ENCODE measurements at regions not wholly inside any gene's neighbourhood (a gene's known extent, or its start where the extent isn't known, plus 50 kb on each side); places are given as distances from the start of the nearest gene placed in this dataset.

DNA sequence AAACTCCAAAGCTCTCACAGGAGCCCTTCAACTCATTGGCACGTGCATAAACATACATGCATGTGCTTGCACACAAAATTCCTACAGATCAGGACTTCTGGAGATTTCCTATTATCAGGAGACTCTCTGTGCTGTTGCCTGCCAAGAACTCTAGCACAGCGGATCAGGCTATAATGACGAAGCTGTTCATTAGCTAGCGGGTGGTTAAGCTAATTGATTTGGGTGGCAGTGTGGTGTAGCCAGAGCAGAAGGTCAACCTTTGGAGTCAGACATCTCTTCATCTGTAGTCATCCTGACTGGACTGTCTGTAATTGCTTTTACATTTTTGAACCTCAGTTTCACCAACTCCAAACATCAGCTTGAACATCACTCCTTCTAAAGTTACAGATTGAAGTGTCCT, 69.0 kb downstream of the KIF2B start:
- no peak for DNase-seq

DNA sequence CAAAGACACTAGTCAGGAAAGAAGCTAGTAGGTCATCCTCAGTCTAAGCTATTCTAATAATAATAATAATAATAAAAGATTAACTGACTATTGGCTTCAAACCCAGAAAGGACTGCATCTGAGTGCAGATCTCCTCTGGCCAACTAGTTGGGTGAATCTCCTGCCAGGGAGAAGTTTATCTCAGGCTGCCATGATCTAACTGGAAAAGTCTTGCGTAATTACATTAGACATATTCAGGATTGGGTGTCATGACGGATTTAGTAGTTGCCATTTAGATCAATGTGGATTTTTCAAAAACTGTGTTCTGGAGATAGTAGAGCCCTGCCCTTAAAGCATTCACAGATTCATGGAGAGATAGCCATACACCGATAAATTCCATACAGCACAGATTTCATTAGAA, 69.5 kb downstream of the KIF2B start:
- DNase-seq: no peak

DNA sequence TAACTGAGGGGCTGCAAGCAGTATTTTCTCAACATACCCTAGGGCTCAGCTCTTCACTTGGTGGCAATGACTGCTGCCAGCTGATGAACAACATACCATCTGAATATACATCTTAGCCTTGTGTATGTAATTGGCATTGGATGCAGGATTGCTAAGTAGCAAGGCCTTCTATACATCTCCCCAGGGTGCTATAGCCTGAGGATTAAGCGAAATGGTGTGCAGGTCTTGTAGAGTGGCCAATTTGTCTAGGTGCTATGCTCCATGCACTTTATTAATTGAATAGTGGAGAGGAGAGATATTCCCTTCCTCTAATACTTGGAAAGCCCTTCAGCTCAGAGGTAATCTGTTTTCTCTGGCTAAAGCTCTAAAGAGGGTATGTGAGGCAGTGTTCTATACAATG, 71.9 kb downstream of the KIF2B start:
- no peak for DNase-seq

DNA sequence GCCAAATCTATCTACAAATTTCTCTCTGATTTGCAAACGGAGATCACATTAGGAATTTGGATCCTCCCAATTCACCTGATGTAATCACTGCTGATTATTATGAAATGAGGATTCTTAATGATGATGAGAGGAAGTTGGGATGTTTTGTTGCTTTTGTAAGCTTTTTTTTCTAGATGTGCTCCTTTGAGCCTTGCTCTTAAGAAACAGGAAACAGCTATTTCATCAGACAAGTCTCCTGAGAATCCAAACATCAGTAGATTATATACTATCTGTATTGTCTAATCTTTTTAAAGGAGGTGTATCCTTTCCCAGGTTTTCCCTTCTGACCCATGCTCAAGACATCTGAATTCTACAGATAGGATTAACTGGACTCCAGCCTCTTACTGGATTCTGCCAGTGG, 73.3 kb downstream of the KIF2B start:
- DNase-seq: no peak

DNA sequence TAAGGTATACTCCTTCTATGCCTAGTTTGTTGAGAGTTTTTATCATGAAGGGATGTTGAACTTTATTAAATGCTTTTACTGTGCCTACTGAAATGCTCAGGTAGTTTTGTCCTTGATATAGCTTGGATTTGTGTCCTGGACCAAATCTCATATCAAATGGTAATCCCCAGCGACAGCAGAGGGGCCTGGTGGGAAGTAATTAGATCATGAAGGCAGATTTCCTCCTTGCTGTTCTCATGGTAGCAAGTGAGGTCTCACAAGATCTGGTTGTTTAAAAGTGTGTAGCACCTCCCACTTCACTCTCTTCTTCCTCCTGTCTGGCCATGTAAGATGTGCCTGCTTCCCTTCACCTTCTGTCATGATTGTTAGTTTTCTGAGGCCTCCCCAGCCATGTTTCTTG, 78.2 kb downstream of the KIF2B start:
- DNase-seq: no peak

DNA sequence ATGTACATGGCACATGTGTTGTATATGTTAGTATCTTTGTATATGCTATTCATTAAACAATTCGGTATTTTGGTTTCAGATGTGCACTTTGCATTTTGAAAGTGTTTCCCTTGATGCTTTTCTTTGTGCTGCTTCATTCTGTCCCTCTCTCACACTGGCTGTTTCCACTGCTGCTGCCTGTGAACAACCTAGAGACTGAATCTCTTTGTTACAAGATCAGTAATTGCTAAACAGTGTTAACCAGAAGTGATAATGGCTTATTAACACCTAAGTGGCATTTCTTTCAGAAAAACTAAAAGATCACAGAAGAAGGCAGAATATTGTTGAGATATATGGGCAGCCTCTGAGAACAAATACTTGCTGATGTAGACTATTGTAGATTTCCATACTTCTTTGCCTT, 84.7 kb downstream of the KIF2B start:
- no peak for DNase-seq

DNA sequence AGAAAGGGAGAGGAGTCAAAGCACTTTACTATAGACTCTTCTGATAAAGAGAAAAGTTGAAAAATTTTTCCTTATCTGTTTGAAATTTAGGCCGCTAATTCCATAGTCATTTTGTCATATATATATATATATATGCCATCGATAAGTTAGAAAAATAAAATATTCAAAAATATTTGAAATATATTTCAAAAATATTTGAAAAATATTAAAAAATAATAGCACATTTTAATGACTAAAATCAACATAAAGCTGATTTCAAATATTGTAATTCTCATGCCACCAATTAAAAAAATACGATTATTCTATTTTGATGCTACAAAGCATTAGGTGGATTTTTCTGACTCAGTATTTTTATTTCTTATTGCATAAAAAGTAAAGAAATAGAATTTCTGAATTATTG, 87.1 kb downstream of the KIF2B start:
- no peak for DNase-seq

DNA sequence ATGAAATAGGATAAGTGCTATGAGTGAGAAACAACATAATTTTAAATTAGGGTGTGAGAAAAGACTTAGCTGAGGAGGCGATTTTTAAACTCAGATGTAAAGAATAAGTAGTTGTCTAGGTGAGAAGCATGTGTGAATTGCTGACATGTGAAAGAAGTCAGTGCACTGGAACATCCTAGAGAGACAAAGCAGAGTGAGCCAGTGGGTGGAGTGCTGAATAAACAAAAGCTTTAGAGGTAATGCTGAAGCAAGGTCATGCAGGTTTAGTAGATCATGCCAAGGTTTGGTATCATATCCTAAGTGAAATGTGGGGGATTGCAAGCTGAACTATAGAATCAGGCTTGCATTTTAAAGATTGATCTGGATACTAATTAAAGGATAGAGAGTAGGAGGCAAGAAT, 89.4 kb downstream of the KIF2B start:
- DNase-seq: no peak

DNA sequence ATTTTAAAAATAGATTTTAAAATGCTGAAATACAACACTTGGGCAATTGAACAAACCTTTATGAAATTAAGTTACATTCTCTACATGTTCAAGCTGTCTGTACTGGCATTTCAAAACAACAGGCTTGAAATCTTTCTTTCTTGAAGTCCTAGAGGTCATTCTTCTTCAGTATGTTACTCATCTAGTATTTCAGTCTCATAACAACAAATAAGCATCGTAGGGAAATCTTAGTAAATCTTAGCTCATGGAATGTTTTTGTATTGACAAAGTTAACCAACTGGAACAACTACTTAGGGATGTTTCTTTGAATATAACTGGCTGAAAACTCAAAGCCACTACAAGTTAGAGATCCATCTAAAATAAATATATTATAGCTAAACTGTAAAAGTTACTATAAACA, 96.6 kb downstream of the KIF2B start:
- no peak for DNase-seq

DNA sequence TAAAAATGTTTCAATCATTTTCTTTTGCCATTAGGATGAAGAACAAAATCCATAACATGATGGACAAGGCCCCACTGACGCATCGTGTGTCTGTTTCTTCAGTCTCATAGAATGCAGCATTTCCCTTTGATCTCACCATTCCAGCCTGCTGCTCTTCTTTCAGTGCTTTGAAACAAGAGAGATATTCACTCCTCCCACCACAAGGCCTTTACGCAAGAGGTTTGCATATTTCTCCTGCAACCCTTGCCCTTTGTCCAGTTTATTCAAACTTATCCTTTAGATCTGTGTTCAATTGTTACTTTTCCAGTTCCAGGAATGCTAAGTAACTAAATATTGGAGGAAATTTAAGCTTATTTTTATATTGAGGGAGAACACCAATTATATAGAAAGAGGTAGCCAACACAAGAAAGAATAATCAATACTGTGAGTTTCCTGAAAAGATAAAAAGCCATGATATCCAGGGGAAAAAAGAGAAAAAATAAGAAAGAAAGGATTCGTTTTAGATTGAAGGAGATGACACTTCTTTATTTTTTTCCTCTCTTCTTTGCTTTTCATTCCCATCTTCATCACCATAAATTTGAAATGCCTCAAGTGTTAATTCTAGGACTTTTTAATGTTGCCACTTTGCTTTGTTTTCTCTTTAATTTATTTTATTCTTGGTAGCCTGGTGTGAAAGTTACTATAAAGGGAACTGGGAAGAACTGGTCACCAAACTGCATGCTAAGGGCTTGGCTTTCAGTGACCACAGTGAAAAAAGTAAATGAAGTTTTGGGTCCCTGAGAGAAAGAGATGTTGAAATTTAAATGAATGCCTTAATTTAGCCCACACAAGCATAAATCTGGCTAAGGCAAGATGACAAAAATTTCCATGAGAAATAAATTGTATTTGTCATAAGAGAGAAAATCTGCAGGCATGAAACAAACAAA, 102.1 kb downstream of the KIF2B start:
- no peak for DNase-seq

DNA sequence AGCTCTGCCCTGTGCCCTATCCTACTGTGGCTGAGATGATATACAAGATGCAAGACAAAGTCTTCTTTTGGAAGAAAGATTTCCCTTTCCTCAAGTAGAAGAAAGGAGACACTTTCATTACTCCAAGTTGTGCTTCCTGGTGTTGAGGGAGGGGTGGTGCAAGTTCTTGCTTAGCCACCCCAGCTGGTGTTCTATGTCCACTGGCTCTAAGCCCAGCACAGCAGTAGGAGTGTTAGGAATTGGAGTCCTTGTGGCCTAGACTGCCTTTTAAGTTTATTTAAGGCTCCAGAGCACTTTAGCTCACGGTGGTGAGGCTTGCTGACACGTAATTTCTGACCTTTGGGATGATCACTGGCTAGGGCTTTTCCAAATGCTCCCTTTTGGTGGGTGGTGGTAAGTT, 109.7 kb downstream of the KIF2B start:
- no peak for DNase-seq

DNA sequence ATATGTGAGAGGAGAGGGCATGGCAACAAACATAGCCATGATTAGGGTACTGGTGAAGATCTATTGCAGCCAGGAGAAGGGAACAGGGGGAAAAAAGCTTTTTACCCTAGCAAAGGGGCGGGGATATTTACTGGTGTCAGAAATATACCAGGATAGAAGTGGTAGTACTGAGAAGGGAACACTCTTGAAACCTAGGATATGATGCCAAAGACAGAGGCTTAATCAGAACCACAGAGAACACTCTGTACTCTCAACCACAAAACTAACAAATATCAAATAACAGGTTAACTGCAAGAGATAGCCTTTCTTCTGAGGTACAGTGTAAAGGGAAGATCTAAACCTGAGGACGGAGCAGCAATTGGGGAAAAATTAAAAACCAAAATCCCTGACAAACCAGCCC, 112.2 kb downstream of the KIF2B start:
- no peak for DNase-seq

DNA sequence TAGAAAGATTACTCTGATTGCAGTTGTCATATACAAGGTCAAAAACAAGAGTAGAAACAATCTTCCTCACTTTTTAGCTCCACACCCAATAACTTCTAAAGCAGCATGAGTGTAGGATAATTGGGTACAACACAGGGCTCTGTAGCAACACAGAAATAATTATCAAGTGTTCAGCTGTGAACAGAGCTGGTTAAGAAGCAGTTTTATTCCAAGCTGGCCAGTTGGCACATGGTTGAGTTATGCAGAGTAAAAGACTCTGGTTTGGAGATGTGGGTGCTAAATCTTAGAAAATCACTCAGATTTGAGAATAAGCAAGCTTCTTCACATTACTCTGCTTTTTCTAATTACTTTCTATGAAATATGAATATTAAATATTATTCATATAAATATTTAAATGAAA, 118.5 kb downstream of the KIF2B start:
- DNase-seq: no peak

DNA sequence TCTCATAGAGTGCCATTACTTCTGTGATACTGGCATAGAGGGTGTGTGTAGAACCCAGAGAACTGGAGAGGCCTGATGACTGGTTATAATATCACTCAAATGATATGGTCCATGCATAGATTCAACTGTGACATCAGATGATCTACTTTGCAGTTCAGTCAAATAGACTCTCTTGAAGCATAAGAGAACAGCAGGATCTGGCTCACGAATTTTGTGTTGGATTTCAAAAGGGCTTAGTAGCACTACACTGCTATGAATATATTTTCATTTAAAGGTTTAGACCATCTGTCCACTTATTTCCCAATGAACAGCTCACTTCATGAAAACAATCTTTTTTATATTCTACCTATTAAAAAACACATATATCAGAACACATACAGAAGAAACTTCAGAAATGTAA, 119.7 kb downstream of the KIF2B start:
- no peak for DNase-seq

DNA sequence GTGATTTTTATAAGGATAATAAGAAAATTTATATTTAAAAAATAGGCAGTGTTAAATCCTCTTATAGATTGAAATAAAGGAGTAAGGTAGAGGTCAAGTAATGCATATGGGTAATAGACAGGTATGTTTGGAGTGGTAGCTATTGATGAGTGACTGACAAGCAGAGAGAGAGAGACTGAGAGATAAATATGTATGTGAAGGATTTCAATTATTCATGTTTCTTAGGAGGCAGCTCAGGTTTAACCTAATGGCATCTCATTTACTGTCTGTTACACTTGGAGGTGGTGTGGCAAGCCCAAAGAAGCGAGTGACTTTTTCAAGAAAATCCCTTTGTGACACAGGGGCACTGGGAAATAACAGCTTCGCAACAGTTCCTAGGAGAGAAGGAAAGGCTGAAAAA, 120.2 kb downstream of the KIF2B start:
- no peak for DNase-seq

DNA sequence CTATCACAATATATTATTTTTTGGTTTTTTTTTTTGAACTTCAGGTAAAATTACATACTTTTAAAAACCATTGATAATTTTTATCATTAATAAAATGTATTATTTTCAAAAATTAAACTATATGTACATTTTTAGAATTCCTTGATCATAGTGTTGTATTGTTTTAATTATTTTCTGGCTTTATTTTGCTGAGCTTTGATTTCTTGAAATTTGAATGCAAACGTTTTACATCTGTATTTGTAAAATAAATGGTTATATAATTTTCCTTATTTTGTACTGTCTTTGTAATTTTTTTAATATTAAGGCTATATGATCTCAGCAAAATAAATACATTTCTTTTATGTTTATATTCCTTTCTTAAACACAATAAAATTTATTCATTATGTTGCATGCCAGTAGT, 125.6 kb downstream of the KIF2B start:
- DNase-seq: no peak

DNA sequence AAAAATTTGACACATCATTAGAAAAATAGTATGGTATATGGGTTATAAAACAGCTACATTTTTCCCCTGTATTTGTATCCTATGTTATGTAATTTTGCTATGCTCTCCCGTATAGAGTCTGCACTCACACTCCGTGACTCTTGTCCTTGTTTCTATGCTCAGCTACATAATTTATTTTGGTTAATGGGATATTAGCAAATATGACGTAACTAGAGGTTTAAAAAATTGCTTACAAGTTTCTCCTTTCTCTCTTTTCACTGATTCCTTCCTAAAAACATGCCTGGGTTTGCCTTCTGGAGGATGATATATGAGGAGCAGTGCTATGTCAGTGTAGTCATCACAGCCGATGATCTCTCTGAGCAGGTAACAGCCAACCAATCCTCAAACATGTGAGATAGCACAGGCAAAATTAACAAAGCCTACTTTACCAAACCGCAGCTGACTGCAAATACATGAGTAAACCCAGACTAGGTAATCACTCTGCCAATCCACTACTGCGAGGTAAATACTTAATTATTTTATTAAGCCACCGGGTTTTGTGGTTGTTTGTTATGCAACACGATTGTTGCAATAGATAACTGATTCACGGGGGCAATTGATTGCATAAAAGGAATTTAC, 126.9 kb downstream of the KIF2B start:
- DNase-seq: no peak

DNA sequence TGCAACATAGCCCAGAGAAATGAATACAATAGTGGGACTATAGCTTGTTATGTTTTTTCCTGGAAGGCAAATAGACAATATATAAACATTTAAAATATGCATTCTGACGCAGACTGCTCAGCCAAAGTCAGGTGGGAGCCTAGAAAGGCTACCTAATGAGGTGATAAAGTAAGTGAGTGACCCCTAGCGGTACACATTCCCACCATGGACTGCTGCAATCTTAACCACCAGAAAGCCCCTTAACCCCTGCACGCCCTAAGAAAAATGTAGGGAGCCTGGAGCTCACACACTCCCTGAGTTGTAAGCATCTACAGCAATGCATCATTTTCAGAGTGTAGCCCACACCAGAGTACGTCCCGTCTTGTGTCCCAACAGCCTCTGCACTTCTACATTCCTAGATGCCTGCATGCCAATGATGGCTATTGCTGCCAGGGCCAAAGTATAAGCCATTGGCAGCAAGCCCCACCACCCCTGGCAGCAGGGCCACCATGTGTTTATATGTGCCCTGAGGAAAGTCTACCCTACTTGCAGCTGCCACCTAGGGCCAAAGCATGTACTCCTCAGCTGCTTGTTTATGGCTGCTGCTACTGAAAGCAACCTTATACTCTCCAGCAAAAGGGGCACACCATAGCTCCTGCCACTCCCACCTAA, 127.6 kb downstream of the KIF2B start:
- DNase-seq: no peak

DNA sequence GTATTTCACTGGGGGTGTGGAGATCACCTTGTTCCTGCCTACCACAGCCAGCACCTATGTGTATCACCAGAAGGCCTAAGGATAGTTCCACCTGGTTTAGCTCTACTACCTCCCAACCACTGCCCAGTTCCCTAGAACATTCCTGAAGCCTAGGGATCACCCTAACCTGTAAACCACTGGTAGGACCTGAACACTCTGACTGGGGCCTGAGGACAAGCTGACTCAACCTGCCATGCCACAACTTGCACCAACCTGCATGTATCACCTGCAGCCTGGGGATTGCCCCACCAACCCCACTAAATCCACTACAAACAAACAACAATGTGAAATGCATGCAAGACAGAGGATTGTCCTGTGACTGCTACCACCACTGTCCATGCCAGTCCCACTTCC, 128.1 kb downstream of the KIF2B start:
- no peak for DNase-seq

DNA sequence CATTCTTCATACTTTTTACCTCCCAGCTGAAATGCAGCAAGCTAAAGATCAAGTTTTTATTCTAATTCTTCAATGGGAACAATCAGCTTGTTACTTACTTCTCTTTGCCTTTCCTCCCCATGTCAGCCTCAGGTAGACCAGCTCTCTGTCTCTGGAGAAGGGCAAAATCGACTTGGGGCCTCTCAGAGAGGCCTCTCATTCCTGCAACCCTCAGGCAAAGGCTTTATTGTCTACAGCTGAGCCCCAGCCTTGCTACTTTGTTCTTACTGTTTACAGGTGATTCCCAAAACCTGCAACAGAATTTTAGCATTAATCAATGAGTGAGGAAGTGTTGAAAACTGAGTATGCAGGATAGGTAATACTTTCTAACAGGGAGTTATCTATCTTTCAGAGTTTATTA, 148.6 kb downstream of the KIF2B start:
- DNase-seq: no peak

DNA sequence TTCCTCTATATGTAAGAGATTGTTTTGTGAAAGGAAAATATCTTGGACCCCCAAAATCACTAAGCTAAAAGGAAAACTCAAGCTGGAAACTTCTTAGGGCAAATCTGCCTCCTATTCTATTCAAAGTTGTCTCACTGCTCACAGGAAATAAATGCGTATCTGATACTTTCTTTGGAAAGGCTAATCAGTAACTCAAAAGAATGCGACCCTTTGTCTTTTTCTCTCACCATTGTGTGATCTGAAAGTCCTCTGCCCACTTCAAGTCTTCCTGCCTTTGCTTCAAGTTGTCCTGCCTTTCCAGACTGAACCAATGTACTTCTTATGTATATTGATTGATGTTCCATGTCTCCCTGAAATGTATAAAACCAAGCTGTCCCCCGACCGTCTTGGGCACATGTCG, 157.3 kb downstream of the KIF2B start:
- no peak for DNase-seq

DNA sequence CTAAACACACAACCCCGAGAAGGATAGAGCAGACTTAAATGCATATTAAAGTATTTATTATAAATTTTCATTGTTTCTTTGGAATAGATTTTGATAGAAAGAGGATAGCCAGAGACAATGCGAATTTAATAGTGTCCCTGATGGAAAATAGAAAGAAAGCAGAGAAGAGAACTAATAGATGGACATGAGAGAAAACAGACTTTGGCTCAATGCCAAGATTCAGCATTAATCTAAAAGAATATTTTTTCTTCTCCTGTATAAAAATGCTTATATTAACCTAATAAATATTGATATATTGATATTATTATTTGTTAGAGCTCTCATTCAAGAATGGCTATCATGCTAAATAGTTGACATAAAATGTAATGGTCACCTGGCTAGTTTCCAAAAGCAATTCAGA, 173.4 kb downstream of the KIF2B start:
- no peak for DNase-seq

DNA sequence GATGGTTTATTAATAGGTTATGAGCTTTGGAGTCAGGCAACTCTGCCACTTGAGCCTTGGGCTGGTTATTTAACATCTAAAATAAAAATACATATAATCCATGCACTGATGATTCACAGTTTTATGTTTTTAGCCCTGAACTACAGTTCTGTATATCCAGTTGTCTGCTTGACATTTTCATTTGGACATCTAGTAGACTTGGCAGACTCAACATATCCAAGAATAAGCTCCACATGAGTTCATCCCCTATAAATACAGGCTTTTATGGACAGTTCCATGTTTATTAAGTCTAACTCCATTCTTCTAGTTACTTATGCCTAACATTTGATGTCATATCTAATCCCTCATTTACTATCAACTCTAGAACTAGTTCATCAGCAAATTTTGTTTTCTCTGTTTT, 174.2 kb downstream of the KIF2B start:
- no peak for DNase-seq

Measured in muscle of back (tissue), 3 donors.